ENCODE measurements at regions not wholly inside any gene's neighbourhood (a gene's known extent, or its start where the extent isn't known, plus 50 kb on each side); places are given as distances from the start of the nearest gene placed in this dataset.

GRCh38 chr9:108258640-108259039 lies 597.1 kb downstream of the ACTL7B start:
- TF ChIP-seq POLR2A (IDR thresholded peaks at IDR 0.05) (no peak), EP300 (IDR thresholded peaks at IDR 0.05) (no peak)
